Astrocyte of the cerebellum (primary cell): ENCODE measurements at regions not wholly inside any gene's neighbourhood (a gene's known extent, or its start where the extent isn't known, plus 50 kb on each side); places are given as distances from the start of the nearest gene placed in this dataset.
"Not testable (repeated sequence)": the region's sequence is repeated elsewhere in the genome, so short reads cannot be mapped to it uniquely, and the experiment has no call there.

ENCODE experiments used
- DNase-seq: peaks from one replicate; pipeline ENCODE4 v3.0.0-alpha.2; 2011; ENCODE audit warnings: low read depth
- H3K4me3 ChIP-seq: 2 replicates; pipeline ENCODE4 v1.5.1; 2011; ENCODE audit warnings: mild to moderate bottlenecking, low read depth, low read length, moderate library complexity
- in situ Hi-C: cut with HindIII; loops from 2 replicates; pipeline ENCODE4 v1.10.0; 2017; ENCODE audit warnings: low sequenced_read_pairs
- TF ChIP-seq, protein P1 (sequence below): IDR thresholded peaks from 2 replicates; pipeline ENCODE4 v1.5.1; 2012; ENCODE audit warnings: low read length, low read depth, moderate library complexity, mild to moderate bottlenecking; ENCODE audit errors: missing control alignments

DNA sequence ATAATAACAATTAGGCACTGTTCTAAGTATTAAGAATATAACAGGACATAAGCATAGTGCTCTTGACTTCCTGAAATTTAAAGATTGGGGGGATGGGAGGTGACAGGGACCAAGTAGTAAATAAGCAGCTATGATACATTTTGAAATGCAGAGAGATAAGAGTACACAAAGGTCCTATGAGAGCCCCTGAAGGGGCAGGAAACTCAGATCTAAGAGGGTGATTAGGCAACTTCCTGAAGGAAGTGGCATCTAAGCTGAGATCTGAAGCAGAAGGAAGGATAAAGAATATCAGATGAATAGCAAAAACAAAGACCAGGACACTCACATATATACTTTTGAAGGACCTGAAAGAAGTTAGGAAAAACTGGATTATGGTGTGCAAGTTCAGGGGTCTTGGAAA lies 415.2 kb upstream of the FRG2C start:
- no peak for DNase-seq
- H3K4me3 ChIP-seq = no peak overlapping the region
- in situ Hi-C loops = no loop called here
- TF ChIP-seq, protein P1, sequence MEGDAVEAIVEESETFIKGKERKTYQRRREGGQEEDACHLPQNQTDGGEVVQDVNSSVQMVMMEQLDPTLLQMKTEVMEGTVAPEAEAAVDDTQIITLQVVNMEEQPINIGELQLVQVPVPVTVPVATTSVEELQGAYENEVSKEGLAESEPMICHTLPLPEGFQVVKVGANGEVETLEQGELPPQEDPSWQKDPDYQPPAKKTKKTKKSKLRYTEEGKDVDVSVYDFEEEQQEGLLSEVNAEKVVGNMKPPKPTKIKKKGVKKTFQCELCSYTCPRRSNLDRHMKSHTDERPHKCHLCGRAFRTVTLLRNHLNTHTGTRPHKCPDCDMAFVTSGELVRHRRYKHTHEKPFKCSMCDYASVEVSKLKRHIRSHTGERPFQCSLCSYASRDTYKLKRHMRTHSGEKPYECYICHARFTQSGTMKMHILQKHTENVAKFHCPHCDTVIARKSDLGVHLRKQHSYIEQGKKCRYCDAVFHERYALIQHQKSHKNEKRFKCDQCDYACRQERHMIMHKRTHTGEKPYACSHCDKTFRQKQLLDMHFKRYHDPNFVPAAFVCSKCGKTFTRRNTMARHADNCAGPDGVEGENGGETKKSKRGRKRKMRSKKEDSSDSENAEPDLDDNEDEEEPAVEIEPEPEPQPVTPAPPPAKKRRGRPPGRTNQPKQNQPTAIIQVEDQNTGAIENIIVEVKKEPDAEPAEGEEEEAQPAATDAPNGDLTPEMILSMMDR = no peak

DNA sequence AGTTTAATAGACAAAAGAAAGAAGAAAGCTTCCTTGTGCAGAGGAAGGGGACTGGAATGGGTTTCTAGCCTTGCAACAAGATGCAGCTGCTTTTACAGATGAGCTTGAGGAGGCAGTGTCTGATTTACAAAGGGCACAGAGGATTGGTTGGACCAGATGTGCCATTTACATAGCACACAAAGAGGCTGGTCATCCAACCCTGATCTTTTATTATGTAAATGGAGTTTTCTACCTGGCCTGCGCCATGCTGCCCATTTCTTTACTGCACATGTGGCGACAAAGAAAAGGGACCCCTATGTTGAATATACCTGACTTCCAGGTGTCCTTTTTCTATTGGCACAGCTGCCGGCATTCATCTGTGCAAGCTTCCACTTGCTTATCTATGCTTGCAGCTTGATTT lies 409.4 kb upstream of the FRG2C start:
- in situ Hi-C loops = no loop called here
- TF ChIP-seq, protein P1 = no peak
- DNase-seq = no peak
- no peak overlapping the region for H3K4me3 ChIP-seq

DNA sequence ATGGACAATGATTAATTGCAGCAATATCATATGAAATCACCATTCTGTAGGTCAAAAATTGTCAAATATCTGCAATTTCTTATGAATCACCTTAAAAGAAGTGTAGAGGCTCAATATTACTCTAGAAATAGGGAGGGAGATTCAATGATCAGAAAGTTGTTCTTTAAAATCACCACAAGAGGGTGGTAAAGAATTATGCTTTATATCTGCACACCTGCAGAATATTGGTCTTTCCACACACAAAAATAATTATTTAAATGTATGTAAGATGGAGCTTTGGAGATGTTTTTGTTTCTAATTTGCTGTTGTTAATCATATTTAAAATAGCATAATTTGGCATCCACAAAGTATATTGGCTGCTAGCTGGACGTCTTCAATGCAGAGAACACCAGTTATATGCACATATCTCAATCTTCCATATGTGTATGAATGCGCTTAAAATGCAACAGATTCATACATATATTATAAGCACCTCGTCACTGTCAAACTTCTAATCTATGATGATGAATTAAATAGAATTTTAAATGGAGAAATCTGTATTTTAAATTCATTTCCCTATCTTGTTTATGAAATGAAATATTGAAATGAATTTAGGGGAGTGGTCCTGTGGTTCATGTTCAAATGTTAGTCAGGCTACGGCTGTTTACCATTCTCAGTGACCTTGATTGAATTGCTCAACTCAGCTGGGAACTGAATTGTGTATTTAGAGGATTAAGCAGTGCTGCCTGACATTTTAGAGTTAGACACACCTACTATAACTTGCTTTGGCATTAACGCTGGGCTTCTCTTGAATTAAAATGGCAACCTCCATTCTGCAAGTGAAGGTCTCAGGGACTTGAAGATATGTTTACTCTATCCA lies 405.1 kb upstream of the FRG2C start:
- DNase-seq, in situ Hi-C loops, H3K4me3 ChIP-seq: not testable (repeated sequence)
- TF ChIP-seq, protein P1 = peak; percentile 20

DNA sequence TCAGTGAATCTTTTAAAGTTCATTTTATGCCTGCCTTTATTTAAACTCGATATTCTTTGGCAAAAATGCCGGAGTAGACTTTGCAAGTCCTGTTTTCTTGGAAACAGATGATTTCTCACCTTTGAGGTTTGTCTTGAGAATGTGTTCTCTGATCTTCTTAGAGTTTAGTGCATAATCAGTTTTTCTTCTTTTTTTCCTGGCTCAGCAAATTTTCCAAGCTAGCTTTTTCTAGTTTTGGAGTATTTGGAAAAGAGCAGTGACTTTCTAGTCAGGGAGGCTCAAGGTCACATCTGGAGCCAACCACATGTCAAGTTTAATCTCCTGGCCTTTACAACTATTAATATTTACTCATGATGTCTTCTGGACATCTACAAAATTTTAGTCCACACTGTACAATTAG lies 403.2 kb upstream of the FRG2C start:
- DNase-seq, in situ Hi-C loops, H3K4me3 ChIP-seq: not testable (repeated sequence)

DNA sequence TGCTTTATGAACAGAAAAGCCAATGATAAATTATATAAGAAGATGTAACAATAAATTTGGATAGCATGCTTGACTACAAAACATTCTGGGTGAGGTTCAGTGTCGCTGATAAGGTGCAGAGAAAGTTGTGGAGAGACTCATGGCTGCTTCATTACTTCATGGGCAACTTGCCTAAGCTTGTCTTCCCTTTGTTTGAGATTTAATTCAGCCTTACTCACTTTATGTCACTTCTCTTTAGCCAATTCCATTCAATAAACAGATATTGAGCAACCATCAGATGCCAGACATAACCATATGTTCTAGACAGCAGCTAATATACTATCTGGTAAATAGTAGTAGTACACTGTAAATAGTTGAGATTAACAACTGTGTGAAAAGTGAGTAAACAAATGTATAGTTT lies 401.5 kb upstream of the FRG2C start:
- no peak for DNase-seq
- no peak overlapping the region for H3K4me3 ChIP-seq
- in situ Hi-C loops = no loop called here
- TF ChIP-seq, protein P1 = no peak

DNA sequence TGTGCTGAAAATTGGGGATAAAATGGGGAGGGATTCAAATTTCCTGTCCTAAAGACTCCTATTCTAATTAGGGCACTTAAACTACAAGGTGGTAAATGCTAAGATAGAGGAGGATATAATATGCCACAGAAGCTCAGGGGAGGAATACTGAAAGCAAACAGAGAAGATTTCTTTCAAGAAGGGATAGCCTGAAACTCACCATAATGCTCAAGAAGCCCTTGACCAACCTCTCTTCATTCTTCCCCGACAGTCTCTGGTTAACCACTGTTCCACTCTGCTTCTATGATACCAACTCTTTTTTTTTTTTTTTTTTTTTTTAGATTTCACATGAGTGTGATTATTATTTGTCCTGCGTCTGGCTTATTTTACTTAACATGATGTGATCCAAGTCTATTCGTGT lies 398.2 kb upstream of the FRG2C start:
- in situ Hi-C loops = no loop called here
- DNase-seq = no peak
- H3K4me3 ChIP-seq = no peak overlapping the region
- TF ChIP-seq, protein P1 = no peak

DNA sequence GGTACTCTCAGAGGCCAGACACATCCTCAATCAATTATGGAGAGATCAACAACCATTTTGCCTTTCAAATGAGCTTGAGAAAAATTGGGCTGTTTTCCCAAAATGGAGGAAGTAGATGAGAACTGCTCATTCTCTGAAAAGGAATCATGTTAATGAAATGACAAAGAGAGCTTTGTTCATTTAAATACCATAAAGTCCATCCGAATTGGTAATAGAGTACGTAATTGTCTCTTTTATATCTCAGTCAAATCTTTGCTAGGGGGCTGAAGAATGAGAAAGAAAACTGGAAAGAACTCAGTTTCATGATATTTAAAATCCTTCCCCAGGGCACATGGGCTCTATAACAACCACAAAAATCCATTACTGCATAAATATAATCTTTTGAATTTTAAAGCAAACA lies 395.6 kb upstream of the FRG2C start:
- H3K4me3 ChIP-seq, in situ Hi-C loops, DNase-seq: not testable (repeated sequence)

DNA sequence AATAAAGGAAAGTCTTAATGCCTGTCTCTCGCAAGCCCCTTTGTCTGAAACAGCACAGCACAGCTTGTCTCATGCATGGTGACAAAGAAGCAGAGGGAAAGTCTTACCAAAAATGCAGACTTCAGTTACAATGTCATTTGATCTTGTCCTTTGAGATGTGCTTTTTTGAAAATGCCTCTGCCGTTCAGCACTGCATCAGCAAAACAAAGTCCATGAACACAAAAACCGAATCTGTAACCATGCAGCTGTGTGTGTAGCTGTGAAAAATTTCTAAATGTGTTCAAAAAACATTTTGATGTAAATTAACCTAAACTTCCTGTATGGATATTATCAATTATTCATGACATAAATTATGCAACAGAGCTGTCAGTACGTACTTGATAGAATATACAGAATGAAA lies 391.9 kb upstream of the FRG2C start:
- H3K4me3 ChIP-seq, in situ Hi-C loops, DNase-seq: not testable (repeated sequence)
